ENCODE measurements at regions not wholly inside any gene's neighbourhood (a gene's known extent, or its start where the extent isn't known, plus 50 kb on each side); places are given as distances from the start of the nearest gene placed in this dataset.

DNA sequence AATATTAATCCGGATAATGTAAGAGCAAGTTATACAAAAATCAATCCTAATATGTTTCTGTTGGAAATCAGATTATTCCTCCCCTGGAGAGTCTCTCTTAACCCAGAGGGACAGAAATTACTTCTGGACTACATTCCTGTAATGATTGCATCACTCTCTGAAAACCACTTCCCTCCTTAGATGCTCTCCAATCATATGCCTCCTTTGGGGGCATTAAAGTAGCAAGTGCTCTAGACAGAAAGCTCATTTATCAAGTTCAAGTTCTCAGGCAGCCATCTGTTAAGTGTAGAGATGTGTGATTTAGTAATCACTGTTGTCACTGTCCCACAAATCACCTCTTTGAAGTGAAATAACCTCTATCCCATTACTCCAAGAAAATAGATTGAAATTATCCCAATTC, 247.1 kb downstream of the SLCO4C1 start:
- TF ChIP-seq, protein P1, sequence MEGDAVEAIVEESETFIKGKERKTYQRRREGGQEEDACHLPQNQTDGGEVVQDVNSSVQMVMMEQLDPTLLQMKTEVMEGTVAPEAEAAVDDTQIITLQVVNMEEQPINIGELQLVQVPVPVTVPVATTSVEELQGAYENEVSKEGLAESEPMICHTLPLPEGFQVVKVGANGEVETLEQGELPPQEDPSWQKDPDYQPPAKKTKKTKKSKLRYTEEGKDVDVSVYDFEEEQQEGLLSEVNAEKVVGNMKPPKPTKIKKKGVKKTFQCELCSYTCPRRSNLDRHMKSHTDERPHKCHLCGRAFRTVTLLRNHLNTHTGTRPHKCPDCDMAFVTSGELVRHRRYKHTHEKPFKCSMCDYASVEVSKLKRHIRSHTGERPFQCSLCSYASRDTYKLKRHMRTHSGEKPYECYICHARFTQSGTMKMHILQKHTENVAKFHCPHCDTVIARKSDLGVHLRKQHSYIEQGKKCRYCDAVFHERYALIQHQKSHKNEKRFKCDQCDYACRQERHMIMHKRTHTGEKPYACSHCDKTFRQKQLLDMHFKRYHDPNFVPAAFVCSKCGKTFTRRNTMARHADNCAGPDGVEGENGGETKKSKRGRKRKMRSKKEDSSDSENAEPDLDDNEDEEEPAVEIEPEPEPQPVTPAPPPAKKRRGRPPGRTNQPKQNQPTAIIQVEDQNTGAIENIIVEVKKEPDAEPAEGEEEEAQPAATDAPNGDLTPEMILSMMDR (IDR thresholded peaks at IDR 0.05) = no peak
- TF ChIP-seq POLR2A (IDR thresholded peaks at IDR 0.05) = no peak
